Choroid plexus epithelial cell (primary cell): ENCODE measurements at regions not wholly inside any gene's neighbourhood (a gene's known extent, or its start where the extent isn't known, plus 50 kb on each side); places are given as distances from the start of the nearest gene placed in this dataset.

Experiments
- DNase-seq: peaks from one replicate; pipeline ENCODE4 v3.0.0-alpha.2; 2010; ENCODE audit warnings: low read depth
- H3K4me3 ChIP-seq: 2 replicates; pipeline ENCODE4 v1.5.1; 2011; ENCODE audit warnings: low read depth, mild to moderate bottlenecking, control low read depth, low read length, moderate library complexity
- CTCF ChIP-seq: conservative IDR thresholded peaks from 2 replicates; pipeline ENCODE4 v1.5.1; 2011; ENCODE audit warnings: low read depth, mild to moderate bottlenecking, control low read depth, inconsistent platforms, low read length, moderate library complexity

GRCh38 chr1:59071289-59071688 is 225.6 kb upstream of the FGGY start:
- peak; percentile 4 for TF ChIP-seq CTCF
- no peak overlapping the region for H3K4me3 ChIP-seq
- DNase-seq = peak; percentile 81

GRCh38 chr1:59071876-59072582 is 224.9 kb upstream of the FGGY start:
- H3K4me3 ChIP-seq = no peak overlapping the region
- peak; percentile 50 for DNase-seq

GRCh38 chr1:59072583-59072947 is 224.3 kb upstream of the FGGY start:
- peak; percentile 45 for DNase-seq
- H3K4me3 ChIP-seq = no peak overlapping the region
- peak; percentile 10 for TF ChIP-seq CTCF

More at GRCh38 chr1:59071876-59072582, 224.9 kb upstream of the FGGY start:
- no peak for TF ChIP-seq CTCF

- no peak for TF ChIP-seq CTCF
- DNase-seq = no peak
- H3K4me3 ChIP-seq = no peak overlapping the region
These were observed 222.3 kb upstream of the FGGY start for GRCh38 chr1:59074598-59074997.

- no peak overlapping the region for H3K4me3 ChIP-seq
- TF ChIP-seq CTCF = no peak
- no peak for DNase-seq
These were observed 221.9 kb upstream of the FGGY start for GRCh38 chr1:59075021-59075420.

GRCh38 chr1:59076612-59077011 is 220.3 kb upstream of the FGGY start:
- peak; percentile 60 for DNase-seq
- peak; percentile 56 for TF ChIP-seq CTCF
- no peak overlapping the region for H3K4me3 ChIP-seq

- TF ChIP-seq CTCF = no peak
These were observed 219.3 kb upstream of the FGGY start for GRCh38 chr1:59077466-59078069.

More at GRCh38 chr1:59077466-59078069, 219.3 kb upstream of the FGGY start:
- no peak overlapping the region for H3K4me3 ChIP-seq
- no peak for DNase-seq
